ENCODE measurements at regions not wholly inside any gene's neighbourhood (a gene's known extent, or its start where the extent isn't known, plus 50 kb on each side); places are given as distances from the start of the nearest gene placed in this dataset.
A peak's percentile ranks its signal among the peaks of the same experiment; 100 is the strongest.
"Not testable (repeated sequence)": the region's sequence is repeated elsewhere in the genome, so short reads cannot be mapped to it uniquely, and the experiment has no call there.

DNA sequence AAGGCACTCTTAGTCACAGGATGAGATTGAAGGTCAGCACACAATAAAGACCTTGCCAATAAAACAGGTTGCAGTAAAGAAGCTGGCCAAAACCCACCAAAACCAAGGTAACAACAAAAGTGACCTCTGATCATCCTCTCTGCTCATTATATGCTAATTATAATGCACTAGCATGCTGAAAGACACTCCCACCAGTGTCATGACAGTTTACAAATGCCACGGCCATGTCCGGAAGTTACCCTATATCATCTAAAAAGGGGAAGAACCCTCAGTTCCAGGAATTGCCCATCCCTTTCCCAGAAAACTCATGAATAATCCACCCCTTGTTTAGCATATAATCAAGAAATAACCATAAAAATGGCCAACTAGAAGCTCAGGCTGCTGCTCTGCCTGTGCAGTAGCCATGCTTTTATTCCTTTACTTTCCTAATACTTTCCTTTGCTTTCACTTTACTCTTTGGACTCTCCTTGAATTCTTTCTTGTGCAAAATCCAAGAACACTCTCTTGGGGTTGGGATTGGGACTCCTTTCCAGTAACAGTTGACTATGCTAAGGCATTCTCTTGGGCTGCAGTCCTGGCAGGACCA lies 527.3 kb upstream of the MAP3K7 start:
- DNase-seq (ENCODE audit: low read depth in 2 of 3, low spot score in 1 of 3) = no peak

DNA sequence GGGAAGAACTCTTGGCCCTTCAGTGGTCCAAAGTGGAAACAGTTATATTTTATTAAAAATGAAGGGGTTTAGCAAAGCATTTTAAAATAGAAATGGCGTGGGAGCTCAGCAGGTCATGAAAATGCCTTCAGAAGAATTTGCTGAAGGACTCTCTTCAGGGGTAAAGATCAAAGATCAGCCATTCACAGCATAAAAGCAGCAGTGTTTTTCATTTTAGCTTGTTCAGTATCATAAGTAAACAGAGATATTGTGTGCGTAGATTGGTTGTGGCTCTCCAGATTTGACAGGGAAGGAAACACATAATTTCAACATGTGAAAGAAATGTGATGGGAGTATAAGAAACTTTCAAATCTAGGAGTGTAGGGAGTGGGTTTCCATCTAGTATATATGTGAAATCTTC lies 519.2 kb upstream of the MAP3K7 start:
- DNase-seq (ENCODE audit: low read depth in 2 of 3, low spot score in 1 of 3) = no peak

DNA sequence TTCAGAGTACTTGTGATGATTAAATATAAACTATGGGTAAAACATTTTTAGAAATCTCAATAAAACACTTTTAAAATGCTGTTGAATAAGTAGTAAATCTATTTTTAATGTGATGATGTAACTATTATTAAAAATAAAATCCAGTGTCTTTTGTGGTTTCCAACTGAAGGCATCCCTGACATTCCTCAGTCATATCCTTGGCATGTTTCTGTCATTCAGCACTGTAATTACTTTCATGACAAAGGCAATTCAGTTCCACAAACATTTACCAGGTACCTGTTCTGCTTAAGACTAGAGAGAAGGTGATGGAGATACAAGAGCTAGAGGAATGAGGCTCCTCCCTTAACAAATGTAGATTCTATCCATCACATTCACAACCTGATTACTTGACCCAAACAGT lies 518.7 kb upstream of the MAP3K7 start:
- DNase-seq (ENCODE audit: low read depth in 2 of 3, low spot score in 1 of 3) = no peak

DNA sequence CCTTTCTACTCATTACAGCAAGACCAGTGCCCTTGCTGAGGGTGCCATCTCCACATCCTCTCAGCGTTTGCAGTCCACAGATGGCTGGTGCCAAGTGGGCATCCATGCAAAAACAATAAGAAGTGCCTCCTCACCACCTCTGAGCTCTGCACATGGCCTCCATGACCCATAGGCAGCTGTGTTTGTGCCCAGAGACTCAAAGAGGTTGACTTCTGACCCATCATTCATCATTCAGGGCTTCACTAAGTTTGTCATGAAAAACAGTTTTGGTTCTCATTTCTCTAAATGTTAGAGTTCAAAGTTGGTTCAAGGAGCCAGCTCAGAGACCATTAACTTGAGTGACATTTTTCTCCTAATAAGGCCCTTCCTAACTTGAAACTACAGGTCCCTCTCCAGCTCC lies 512.6 kb upstream of the MAP3K7 start:
- DNase-seq (ENCODE audit: low read depth in 2 of 3, low spot score in 1 of 3) = no peak

DNA sequence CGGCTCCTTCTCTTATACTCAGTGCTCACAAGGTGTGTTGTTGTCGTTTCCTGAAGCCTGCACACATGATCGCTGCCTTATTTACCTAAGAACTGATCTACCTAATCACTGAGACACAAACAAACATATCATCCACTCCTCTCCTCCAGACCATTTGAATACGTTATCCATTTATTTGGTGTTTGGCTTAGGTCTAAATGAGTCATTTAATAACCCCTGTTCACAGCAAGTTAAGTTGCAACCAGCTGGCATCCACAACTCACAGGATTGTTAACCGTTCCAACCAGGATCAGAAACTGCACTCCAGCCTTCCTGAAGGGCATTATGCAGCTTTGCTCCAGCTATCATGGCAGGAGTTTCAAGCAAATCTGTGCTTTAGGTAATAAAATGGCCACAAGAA lies 511.1 kb upstream of the MAP3K7 start:
- DNase-seq (ENCODE audit: low read depth in 2 of 3, low spot score in 1 of 3) = no peak

DNA sequence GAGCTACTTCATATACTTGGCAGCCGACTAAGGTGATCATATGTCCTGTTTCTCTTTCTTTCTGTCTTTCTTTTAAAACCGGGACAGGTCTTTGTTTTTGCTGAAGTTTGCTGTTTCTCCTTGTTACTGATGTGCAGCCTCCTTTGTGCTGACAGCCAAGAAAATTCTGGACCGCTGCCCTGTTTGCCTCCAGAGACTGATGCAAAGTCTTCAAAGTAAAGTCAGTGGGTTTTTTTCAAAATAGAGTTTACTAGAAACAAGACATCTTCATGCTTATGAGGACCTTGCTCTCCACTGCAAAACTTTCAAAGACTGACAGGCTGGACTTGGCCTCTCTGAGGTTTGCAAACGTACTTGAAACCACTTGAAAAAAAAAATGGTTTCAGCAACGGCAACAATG lies 510.5 kb upstream of the MAP3K7 start:
- DNase-seq (ENCODE audit: low read depth in 2 of 3, low spot score in 1 of 3) = no peak

DNA sequence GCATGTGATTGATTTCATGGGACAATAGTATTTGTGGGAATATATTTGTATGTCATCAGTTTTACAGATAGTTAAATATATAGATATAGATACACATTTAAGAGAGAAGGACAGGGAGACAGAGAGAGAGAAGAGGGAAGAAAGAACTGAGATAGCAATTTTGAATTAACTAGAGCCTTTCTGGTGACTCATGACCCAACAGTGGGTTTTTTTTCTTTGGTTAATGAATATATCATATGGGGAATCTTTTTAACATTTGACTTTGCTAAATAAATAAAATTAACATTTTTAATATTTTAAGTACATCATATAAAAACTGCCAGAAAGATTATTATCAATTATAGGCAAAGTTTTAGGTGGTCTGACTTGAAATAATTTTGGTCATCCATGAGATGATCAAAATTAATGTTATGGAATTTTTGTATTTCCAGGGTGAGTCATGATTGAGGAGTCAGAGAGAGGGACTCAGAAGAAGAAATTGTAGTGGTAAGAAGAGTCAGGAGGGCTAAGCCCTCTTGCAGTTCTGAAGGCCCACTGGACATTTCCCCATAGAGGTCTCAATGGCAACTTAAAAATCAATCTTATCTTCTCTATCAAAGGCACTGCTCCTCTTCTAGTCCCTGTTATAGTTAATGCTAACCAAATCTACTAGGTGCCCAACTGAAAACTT lies 508.1 kb upstream of the MAP3K7 start:
- DNase-seq (ENCODE audit: low read depth in 2 of 3, low spot score in 1 of 3) = no peak

DNA sequence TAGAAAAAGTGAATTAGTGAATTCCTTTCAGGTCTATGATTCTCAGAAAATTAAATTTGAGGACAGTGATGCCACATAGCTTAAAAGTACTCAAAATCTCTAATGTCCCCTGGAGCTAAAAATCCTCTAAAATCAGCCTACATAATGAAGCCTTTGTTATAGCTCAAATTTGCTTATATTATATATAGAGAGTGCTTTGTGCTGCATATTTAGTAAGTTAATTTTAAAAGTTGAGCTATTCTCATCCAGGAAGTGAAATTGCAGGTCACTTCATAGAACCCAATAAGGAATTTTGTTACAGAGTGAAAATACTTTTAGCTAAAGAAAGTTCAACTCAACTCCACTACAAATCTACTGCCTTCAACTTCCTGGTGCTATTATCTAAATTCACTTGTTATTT lies 507.5 kb upstream of the MAP3K7 start:
- DNase-seq (ENCODE audit: low read depth in 2 of 3, low spot score in 1 of 3) = no peak

DNA sequence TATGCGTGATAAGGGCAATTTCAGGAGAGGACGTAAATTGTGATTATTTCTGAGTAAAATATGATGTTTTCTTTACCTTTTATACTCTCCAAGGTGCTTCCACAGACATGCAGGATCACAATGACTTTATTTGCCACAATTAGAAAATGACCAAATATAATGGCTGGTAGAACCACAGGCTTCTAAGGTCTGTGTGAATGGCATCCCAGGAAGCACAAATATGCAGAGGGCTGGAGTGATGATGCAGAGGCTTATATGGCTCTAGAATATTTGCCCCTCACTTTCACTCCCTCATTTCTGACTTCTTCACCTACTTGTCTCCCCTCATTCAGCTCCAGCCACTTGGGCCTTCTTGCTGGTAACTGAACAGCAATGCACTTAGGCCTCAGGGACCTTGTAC lies 502.1 kb upstream of the MAP3K7 start:
- no peak for DNase-seq (ENCODE audit: low read depth in 2 of 3, low spot score in 1 of 3)

DNA sequence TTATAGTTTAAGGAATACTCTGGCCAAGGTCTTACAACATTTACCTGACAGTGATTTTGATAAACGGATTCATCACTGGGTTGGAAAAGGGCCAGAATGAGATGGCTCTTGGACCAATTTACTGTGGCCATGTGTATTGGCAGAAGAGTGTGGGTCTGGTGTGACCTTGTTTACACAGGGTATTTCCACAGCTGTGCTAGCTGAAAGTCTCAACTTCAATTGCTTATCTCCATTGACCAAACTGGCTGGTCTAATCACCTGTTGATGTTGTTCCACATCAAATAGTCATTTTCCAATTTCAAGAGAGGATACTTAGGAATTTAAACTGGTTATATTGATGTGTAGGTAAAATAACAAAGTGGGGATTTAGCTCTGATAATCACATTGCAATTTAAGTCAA lies 501.6 kb upstream of the MAP3K7 start:
- DNase-seq (ENCODE audit: low read depth in 2 of 3, low spot score in 1 of 3) = no peak

DNA sequence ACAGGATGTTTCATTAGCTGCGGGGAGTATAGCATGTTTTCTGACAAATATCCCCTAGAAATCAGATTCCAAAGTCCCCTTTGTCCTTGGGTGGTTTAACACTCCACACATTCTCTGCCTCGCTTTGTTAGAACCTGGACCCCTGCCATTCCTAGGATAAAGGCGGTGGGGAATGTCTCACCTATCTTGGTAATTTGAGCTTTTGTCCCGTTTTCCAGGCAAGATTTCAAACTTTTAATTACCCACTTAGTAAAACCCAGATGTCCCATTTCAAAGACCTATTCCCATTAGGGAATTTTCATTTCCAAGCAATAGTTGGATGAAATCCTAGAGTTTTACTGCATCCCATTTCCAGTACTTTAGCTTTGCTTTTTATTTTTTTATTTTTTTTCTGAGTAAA lies 501.0 kb upstream of the MAP3K7 start:
- no peak for DNase-seq (ENCODE audit: low read depth in 2 of 3, low spot score in 1 of 3)

DNA sequence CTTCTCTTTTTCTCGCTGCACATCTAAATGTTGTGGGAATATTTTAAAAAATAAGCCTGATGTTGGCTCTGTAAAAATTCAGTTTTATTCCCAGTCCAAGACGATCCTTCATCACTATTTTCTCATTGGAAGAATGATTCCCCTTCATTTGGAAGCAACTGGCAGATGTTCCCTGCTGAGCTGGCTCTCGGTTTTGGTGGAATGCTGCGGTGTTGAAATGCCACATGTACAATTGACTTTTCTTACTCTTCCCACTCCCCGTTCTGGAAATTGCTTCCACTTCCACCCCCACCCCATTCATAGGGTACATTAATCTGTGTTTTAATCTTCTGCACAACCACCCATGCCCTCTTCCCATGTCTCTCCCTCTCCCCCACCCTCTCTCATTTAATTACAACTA lies 496.3 kb upstream of the MAP3K7 start:
- no peak for DNase-seq (ENCODE audit: low read depth in 2 of 3, low spot score in 1 of 3)

DNA sequence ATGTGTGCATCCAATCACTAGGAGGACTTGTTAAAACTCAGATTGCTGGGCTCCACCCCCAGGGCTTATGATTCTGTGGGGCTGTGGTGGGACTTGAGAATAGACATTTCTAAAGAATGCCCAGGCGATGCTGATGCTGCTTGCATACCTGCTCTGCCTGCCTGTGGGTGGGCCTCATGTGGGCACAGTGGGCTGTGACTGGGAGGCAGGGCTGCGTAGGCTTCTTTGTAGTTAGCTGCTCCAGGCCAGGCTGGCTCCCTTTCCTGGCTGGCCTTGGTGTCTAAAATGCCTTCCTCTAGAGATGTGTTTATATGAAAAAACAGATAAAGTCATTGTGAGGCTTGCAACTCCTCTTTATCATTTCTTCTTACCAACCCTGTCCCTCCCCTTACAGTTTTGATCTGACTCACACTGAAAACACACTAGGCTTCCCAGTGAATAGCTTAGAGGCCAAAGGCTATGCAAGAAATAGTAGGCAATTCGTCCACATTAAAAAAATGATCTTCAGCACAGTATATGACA lies 495.5 kb upstream of the MAP3K7 start:
- no peak for DNase-seq (ENCODE audit: low read depth in 2 of 3, low spot score in 1 of 3)

DNA sequence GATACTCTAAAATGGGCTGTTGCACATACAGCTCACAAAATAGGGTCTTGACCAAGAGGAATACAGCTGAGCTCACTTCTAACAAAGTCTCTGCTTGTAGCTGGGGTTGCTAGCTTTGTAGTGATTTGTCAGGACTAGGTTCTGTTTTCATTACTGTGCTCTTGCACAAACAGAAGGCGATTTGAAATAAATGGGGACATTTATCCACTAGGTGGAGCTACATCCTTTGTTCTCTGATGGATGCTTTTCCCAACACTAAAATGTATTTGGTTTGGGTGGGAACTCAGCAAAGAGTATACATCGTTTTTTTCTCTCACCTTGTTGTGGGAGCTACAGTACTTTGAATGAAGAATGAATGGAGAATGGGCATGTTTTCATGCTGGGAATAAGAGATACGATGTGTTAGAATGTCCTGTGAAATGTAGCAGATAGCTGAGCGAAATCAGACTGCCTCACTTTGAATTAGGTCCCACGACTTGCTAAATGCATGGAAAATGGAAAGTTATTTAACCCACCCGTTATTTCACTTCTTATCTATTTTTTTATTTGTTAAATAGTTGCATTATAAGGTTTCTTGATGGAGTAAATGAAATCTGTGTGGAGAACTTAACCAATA lies 494.7 kb upstream of the MAP3K7 start:
- DNase-seq (ENCODE audit: low read depth in 2 of 3, low spot score in 1 of 3) = peak in 1 of 3 donors; percentile 2

DNA sequence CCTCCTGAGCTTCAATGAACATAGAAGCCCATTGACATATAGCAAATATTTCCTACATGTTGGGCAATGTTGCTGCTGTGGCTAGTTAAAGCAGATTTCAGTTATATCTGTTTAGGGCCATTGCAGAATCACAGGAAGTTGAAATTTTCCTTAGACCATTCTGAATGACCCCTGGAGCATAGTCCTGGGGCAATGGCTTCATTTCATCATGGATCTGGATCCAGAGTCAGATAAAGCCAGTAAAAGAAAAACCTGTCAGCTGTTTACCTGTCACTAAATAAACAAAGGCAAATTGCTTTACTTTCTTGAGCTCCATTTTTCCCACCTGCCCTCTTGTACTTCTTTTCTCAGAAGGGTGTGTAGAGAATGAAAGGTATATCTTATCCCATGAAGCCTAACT lies 494.0 kb upstream of the MAP3K7 start:
- no peak for DNase-seq (ENCODE audit: low read depth in 2 of 3, low spot score in 1 of 3)

DNA sequence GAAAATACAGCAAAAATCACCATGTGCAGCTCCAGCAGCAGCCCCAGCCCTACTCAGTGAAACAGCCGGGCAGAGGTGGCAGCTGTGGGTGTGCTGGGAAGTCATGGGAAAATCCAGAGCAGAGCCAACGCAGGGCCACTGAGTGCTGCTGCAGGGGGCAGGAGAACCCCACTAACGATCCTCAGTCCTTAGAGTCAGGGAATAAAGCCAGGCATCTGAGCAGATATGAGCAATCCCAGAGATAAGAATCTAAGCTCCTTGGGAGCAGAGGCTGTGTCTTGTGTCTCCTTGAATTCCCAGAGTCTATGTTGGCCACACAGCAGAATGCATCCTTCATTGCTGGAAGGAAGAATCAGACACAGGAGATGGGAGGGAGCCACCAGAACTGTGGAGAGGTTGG lies 493.1 kb upstream of the MAP3K7 start:
- DNase-seq (ENCODE audit: low read depth in 2 of 3, low spot score in 1 of 3) = no peak

DNA sequence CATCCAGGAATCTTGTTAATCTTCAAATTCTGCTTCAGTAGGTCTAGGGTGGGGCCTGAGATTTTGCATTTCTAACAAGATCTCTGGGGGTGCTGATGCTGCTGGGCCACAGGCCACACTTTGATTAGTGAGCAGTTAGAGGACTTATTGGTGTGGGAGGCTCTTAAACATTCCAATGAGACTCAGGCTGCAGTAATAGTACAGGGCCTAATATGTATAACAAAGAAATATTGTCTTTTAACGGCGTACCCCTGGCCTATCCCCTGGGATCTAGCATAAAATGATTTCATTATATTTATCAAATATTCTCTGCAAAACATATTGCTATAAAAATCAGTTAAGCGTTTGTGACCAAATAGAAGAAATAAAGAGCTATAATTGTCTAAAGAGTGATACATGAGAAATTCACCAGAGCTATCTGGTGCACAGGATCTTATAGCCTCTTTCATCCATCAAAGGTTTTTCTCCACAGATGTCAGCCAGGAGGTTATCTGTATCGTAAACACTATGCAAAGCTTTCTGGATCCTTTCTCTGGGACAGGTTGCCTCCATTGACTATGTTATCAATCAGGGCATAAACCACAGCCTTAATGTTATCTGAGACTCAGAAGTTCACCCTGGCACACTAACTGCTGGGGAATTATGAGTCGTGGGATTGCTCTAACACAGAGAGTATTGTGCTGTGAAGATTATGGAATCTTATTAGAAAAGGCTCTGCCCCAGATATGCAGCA lies 488.5 kb upstream of the MAP3K7 start:
- DNase-seq (ENCODE audit: low read depth in 2 of 3, low spot score in 1 of 3) = no peak

DNA sequence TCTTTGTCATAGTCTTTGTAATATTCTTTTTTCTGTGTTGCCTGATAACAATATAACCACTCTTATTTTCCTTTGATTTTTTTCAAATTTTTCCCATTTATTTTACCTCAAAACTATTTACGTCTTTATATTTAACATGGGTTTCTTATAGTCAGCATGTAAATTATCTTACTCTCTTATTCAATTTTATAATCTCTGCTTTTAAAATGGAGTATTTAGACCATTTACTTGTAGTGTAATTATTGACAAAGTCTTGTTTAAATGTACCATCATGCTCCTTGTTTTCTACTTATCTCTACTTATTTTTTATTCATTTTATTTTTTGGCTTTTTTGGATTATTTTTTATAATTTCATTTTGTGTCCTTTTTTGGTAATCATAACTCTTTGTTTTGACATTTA lies 476.5 kb upstream of the MAP3K7 start:
- DNase-seq (ENCODE audit: low read depth in 2 of 3, low spot score in 1 of 3) = no peak

DNA sequence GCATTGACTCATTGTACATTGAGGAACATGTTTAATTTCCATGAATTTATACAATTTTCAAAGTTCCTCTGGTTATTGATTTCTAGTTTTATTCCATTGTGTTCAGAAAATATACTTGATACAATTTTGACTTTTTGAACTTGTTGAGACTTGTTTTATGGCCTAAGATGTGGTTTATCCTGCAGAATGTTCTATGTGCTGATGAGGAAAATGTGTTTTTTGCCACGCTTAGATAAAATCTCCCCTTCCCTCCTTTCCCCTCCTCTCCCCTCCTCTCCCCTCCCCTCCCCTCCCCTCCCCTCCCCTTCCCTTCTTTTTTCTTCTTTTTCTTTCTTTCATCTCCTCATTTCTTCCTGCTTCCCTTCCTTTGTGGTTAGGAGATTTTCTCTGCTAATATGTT lies 470.8 kb upstream of the MAP3K7 start:
- no peak for DNase-seq (ENCODE audit: low read depth in 2 of 3, low spot score in 1 of 3)

DNA sequence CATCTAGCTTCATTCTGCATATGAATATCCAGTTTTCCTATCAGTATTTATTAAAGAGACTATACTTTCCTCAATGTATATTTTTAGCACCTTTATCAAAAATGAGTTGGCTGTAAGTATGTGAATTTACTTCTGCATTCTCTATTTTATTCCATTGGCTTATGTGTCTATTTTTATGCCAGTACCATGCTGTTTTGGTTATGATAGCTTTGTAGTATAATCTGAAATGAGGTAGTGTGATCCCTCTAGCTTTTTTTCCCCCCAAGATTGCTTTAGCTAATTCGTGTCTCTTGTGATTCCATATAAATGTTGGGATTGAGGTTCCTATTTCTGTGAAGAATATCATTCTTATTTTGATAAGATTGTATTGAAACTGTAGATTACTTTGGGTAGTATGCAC lies 469.1 kb upstream of the MAP3K7 start:
- no peak for DNase-seq (ENCODE audit: low read depth in 2 of 3, low spot score in 1 of 3)

DNA sequence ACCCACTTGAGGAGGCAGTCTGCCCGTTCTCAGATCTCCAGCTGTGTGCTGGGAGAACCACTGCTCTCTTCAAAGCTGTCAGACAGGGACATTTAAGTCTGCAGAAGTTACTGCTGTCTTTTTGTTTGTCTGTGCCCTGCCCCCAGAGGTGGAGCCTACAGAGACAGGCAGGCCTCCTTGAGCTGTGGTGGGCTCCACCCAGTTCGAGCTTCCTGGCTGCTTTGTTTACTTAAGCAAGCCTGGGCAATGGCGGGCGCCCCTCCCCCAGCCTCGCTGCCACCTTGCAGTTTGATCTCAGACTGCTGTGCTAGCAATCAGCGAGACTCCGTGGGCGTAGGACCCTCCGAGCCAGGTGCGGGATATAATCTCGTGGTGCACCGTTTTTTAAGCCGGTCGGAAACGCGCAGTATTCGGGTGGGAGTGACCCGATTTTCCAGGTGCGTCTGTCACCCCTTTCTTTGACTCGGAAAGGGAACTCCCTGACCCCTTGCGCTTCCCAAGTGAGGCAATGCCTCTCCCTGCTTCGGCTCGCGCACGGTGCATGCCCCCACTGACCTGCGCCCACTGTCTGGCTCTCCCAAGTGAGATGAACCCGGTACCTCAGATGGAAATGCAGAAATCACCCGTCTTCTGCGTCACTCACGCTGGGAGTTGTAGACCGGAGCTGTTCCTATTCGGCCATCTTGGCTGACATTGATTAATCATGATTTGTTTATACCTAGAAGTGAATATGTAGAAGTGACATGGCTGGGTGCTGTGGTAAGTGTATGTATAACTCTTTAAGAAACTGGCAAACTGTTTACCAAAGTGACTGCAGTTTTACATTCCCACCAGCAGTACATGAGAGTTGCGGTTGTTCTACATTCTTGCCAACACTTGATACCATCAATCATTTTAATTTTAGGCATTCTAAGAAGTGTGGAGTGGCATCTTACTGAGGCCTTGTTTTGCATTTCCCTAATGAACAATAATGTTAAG lies 465.9 kb upstream of the MAP3K7 start:
- not testable (repeated sequence) for DNase-seq (ENCODE audit: low read depth in 2 of 3, low spot score in 1 of 3)

Measured in stimulated activated CD4-positive, alpha-beta T cell treated with anti-CD3 and anti-CD28 coated beads, Interleukin-12 subunit alpha, Interleukin-12 subunit beta, amount 100 ng/mL, for 48 hours (primary cell).